Right atrium auricular region (tissue), 2 donors: ENCODE measurements at regions not wholly inside any gene's neighbourhood (a gene's known extent, or its start where the extent isn't known, plus 50 kb on each side); places are given as distances from the start of the nearest gene placed in this dataset.
"Not testable (repeated sequence)": the region's sequence is repeated elsewhere in the genome, so short reads cannot be mapped to it uniquely, and the experiment has no call there.

Source experiments
- DNase-seq: peaks from one replicate; pipeline ENCODE4 v3.0.0-alpha.2; 2019; ENCODE audit warnings: low spot score
- H3K27ac ChIP-seq, 2 donors: fragments of 200-600 bp; sonication (generic); 1 replicate in 1 of 2; 2 replicates in 1 of 2; pipeline ENCODE4 v1.5.1; 2016 to 2019
- H3K27me3 ChIP-seq, 2 donors: fragments of 200-600 bp; sonication (generic); one replicate each; pipeline versions ENCODE4 v1.5.1 to v1.6.0; 2017 to 2019
- H3K36me3 ChIP-seq: fragments of 200-600 bp; sonication (generic); one replicate; pipeline ENCODE4 v1.5.1; 2016
- H3K4me1 ChIP-seq, 2 donors: fragments of 200-600 bp; sonication (generic); one replicate each; pipeline versions ENCODE4 v1.5.1 to v1.6.0; 2017 to 2019
- H3K4me3 ChIP-seq, 2 donors: fragments of 200-600 bp; sonication (generic); 1 replicate in 1 of 2; 2 replicates in 1 of 2; pipeline ENCODE4 v1.5.1; 2017 to 2019; ENCODE audit warnings: mild to moderate bottlenecking in 1 of 2, moderate library complexity in 1 of 2
- H3K9me3 ChIP-seq, 2 donors: fragments of 200-600 bp; sonication (generic); one replicate each; pipeline ENCODE4 v1.5.1; 2019
- TF ChIP-seq, protein P1 (sequence below), 2 donors: fragments of 200-600 bp; sonication (generic); IDR thresholded peaks; one replicate each; pipeline ENCODE4 v1.5.1; 2019; ENCODE audit warnings: antibody characterized with exemption in 2 of 2

DNA sequence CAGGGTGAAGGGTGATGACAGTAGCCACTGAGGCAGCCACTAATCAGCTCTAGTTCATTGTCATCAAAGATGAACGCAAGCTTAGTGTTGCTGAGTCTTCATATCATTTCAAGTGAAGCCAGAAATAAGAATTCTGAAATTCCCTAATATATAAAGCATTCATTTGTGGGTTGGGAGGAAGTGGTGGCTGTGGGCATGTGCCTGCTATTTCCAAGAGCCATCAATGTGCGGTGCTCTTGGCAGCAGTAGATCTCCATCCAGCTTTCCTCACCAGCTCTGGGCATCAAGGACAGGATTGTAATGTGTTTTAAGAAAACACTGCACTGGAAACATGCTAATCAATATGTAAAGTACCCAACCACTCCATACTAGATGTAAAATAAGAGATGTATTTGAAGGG is 202.5 kb upstream of the AHR start:
- H3K27me3 ChIP-seq: no peaks in the 10 kb centered on the region
- H3K27ac ChIP-seq: no peak overlapping the region
- no peaks in the 10 kb centered on the region for H3K36me3 ChIP-seq
- H3K9me3 ChIP-seq: no peaks in the 10 kb centered on the region
- peaks cover 0 to 4% of the 10 kb centered on the region in 2 donors for H3K4me1 ChIP-seq
- TF ChIP-seq, protein P1, sequence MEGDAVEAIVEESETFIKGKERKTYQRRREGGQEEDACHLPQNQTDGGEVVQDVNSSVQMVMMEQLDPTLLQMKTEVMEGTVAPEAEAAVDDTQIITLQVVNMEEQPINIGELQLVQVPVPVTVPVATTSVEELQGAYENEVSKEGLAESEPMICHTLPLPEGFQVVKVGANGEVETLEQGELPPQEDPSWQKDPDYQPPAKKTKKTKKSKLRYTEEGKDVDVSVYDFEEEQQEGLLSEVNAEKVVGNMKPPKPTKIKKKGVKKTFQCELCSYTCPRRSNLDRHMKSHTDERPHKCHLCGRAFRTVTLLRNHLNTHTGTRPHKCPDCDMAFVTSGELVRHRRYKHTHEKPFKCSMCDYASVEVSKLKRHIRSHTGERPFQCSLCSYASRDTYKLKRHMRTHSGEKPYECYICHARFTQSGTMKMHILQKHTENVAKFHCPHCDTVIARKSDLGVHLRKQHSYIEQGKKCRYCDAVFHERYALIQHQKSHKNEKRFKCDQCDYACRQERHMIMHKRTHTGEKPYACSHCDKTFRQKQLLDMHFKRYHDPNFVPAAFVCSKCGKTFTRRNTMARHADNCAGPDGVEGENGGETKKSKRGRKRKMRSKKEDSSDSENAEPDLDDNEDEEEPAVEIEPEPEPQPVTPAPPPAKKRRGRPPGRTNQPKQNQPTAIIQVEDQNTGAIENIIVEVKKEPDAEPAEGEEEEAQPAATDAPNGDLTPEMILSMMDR (IDR thresholded peaks at IDR 0.05): no peak
- H3K4me3 ChIP-seq: no peak overlapping the region
- DNase-seq: no peak

DNA sequence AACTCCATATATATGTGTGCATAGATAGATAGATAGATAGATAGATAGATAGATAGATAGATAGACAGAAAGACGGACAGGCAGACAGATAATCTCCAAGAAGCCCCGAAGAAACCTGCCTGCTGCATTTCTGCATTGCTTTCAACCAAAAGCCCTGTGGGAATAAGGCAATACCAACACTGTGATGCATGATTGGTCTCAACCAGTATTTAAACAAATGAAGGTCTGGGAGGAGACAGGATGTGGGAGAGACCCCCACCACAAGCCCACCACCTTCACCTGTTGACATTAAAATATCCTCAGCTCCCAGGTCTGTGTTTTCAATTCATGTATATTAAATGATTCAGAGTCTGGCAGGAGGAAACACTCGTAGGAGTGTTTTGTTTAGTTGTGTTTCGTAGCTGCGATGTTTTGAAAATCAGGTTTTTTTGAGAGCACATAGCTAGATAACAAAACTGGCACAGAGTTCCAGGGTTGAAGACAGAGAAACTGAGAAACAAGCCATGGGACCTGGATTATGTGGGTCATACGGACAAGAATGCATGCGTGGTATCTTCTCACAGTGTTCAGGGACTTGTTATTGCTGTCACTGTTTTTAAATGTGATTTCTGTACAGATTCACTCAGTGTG is 200.7 kb upstream of the AHR start:
- Histone ChIP-seq H3K27ac (no peak overlapping the region), H3K27me3 (no peaks in the 10 kb centered on the region), H3K4me3 (no peak overlapping the region), H3K36me3 (no peaks in the 10 kb centered on the region), H3K9me3 (no peaks in the 10 kb centered on the region), H3K4me1 (peaks cover 0 to 4% of the 10 kb centered on the region in 2 donors)
- TF ChIP-seq, protein P1 (IDR thresholded peaks at IDR 0.05): no peak
- DNase-seq: no peak

DNA sequence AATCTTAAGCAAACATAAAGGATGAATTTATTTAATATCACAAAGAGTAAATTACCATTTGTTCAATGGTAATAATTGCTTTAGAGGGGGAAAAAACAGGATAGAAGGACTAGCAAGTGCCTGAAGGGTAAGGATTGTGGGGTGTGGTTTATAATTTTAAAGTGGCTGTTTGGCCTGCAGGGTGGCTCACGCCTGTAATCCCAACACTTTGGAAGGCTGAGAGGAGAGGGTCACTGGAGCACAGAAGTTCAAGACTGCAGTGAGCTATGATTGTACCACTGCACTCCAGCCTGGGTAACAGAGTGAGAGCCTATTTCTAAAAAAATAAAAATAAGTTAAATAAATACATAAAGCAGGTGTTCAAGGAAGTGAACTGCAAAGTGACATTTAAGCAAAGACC is 199.9 kb upstream of the AHR start:
- TF ChIP-seq, protein P1 (IDR thresholded peaks at IDR 0.05): no peak
- no peak overlapping the region for H3K4me3 ChIP-seq
- H3K4me1 ChIP-seq: peaks cover 0 to 4% of the 10 kb centered on the region in 2 donors
- no peaks in the 10 kb centered on the region for H3K27me3 ChIP-seq
- H3K9me3 ChIP-seq: no peaks in the 10 kb centered on the region
- H3K27ac ChIP-seq: no peak overlapping the region
- no peak for DNase-seq
- H3K36me3 ChIP-seq: no peaks in the 10 kb centered on the region

DNA sequence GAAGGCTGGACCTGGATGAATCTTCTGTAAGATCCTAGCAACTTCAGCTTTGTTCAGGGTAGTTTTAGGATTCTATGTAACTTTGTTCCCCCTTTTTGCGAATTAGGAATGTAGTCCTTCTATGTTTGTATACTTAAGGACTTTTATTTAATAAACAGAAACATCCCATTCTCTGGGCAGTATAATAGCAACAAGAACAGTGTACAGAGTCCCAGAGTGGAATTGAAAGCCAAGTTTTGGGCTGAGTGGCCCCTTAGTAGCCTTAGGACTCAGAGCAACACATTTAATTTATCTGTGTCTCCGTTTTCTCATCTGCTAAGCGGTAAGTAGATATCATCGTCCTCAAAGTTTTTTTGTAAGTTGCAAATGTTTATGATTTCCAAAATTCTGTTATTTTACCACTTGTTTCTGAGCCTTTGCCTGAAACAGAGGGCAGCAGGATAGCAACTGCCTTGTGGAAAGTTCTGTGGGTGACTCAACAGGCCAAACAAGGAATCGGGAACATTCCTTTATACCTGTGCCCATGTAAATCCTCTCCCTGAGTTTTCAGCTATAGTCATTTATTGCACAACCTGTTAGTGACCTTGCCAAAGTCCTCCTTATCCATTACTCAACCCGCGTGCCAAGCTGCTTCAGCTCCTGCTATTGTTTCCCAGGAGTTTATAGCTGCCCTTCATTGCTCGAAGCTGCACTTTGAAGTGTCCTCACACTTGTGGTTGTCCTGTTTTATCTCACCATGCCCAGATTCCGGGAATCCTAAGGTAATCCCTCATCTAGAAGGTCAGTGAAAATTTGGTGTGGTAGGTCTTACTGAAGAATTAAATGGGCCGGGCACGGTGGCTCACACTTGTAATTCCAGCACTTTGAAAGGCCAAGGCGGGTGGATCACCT is 199.1 kb upstream of the AHR start:
- Histone ChIP-seq H3K4me1 (peaks cover 0 to 4% of the 10 kb centered on the region in 2 donors), H3K4me3 (no peak overlapping the region), H3K9me3 (no peaks in the 10 kb centered on the region), H3K27ac (no peak overlapping the region), H3K36me3 (no peaks in the 10 kb centered on the region), H3K27me3 (no peaks in the 10 kb centered on the region)
- TF ChIP-seq, protein P1 (IDR thresholded peaks at IDR 0.05): no peak
- DNase-seq: no peak

DNA sequence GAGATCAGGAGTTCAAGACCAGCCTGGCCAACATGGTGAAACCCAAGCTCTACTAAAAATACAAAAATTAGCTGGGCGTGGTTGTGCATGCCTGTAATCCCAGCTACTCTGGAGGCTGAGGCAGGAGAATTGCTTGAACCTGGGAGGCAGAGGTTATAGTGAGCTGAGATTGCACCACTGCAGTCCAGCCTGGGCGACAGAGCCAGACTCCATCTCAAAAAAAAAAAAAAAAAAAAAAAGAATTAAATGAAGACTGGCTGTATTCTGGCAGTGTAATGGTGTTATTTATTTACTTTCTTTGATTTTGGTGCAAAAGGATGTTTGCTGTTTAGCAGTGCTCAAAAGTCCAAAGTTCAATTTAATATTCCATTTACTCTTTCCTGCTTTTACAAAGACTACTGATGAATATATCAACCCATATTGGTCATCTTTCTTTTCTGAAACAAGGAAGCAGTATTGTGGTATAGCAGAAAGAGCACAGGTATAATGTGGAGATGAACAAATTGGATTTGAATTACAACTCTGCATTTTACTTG is 198.4 kb upstream of the AHR start:
- not testable (repeated sequence) for H3K27me3 ChIP-seq, DNase-seq, H3K36me3 ChIP-seq, H3K4me3 ChIP-seq, H3K27ac ChIP-seq, H3K4me1 ChIP-seq, H3K9me3 ChIP-seq

DNA sequence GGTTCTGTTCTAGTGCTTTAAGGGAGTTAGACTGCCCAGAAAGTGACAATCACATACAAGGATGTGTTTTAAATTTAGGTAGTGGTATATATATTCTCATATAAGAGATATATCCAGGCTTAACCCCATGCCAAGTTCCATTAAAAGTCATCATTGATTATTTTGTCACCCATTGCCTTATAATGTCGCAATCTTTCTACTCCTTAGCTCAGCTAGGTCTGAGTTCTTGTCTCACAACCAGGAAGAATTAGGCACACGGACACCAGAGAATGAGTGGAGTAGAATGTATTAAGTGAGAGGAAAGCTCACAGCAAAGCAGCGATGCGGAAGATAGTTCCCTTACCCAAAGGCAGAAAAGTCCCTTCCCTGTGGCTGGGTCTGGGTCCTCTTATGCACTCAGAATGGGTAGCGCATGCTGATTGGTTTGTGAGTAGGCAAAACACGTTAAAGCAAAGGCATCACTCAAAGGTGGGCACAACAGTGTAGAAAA is 197.2 kb upstream of the AHR start:
- Histone ChIP-seq H3K9me3 (no peaks in the 10 kb centered on the region), H3K4me1 (peaks cover 0 to 4% of the 10 kb centered on the region in 2 donors), H3K4me3 (no peak overlapping the region), H3K27me3 (no peaks in the 10 kb centered on the region), H3K36me3 (no peaks in the 10 kb centered on the region), H3K27ac (no peak overlapping the region)
- DNase-seq: no peak
- TF ChIP-seq, protein P1 (IDR thresholded peaks at IDR 0.05): no peak
